Neural cell (in vitro differentiated cells): ENCODE measurements at regions not wholly inside any gene's neighbourhood (a gene's known extent, or its start where the extent isn't known, plus 50 kb on each side); places are given as distances from the start of the nearest gene placed in this dataset.

Experiments
- H2AFZ ChIP-seq: fragments of 200-600, 300-800 bp; sonication (generic), shearing (Covaris generic); 2 replicates; pipeline ENCODE4 v1.6.0; 2014; ENCODE audit warnings: low read depth, mild to moderate bottlenecking, antibody characterized with exemption, low read length, moderate library complexity
- H3F3A ChIP-seq: fragments of 200-600 bp; shearing (Covaris generic); 2 replicates; pipeline ENCODE4 v1.6.1; 2016; ENCODE audit warnings: mild to moderate bottlenecking, moderate library complexity, mixed read lengths, antibody characterized with exemption, low read length; ENCODE audit not compliant: insufficient read depth, poor library complexity, severe bottlenecking
- H3K27ac ChIP-seq: fragments of 200-600, 300-800 bp; sonication (generic), shearing (Covaris generic); 2 replicates; pipeline ENCODE4 v1.5.1; 2014; ENCODE audit warnings: mild to moderate bottlenecking, low read length, moderate library complexity
- H3K27me3 ChIP-seq: fragments of 300-800, 200-600 bp; sonication (generic), shearing (Covaris generic); 2 replicates; pipeline ENCODE4 v1.6.0; 2014; ENCODE audit warnings: mild to moderate bottlenecking, low read depth, low read length, moderate library complexity; ENCODE audit not compliant: insufficient read depth
- H3K36me3 ChIP-seq: fragments of 300-800, 200-600 bp; sonication (generic), shearing (Covaris generic); 2 replicates; pipeline ENCODE4 v1.5.1; 2014; ENCODE audit warnings: mild to moderate bottlenecking, antibody characterized with exemption, low read length, moderate library complexity; ENCODE audit not compliant: insufficient read depth
- H3K4me2 ChIP-seq: fragments of 300-800, 200-600 bp; sonication (generic), shearing (Covaris generic); 2 replicates; pipeline ENCODE4 v1.6.0; 2014; ENCODE audit warnings: mild to moderate bottlenecking, low read length
- H3K4me3 ChIP-seq: fragments of 300-800, 200-600 bp; sonication (generic), shearing (Covaris generic); 2 replicates; pipeline ENCODE4 v1.5.1; 2014; ENCODE audit warnings: mild to moderate bottlenecking, low read length, moderate library complexity
- H3K79me2 ChIP-seq: fragments of 200-600 bp; shearing (Covaris generic); replicated peaks from 2 replicates; pipeline ENCODE4 v1.6.0; 2014; ENCODE audit warnings: mild to moderate bottlenecking, low read length, moderate library complexity; ENCODE audit not compliant: insufficient read depth
- H3K9ac ChIP-seq: fragments of 300-800, 200-600 bp; sonication (generic), shearing (Covaris generic); 2 replicates; pipeline ENCODE4 v1.6.1; 2016; ENCODE audit warnings: mild to moderate bottlenecking, low read length, mixed read lengths
- H3K9me2 ChIP-seq: fragments of 200-600 bp; shearing (Covaris generic); 2 replicates; pipeline ENCODE4 v1.6.1; 2016; ENCODE audit warnings: mild to moderate bottlenecking, low read length, mixed read lengths; ENCODE audit not compliant: insufficient read depth
- H3K9me3 ChIP-seq: fragments of 200-600, 300-800 bp; sonication (generic), shearing (Covaris generic); 2 replicates; pipeline ENCODE4 v1.6.1; 2016; ENCODE audit warnings: mild to moderate bottlenecking, mixed run types, low read length, moderate library complexity, mixed read lengths
- H4K20me1 ChIP-seq: fragments of 200-600 bp; shearing (Covaris generic); 2 replicates; pipeline ENCODE4 v1.6.1; 2016; ENCODE audit warnings: mild to moderate bottlenecking, mixed run types; ENCODE audit not compliant: insufficient read depth
- CTCF ChIP-seq: fragments of 450-650 bp; IDR thresholded peaks from 2 replicates; pipeline ENCODE4 v1.5.1; 2014; ENCODE audit warnings: antibody characterized with exemption, mild to moderate bottlenecking, moderate library complexity; ENCODE audit not compliant: poor library complexity, severe bottlenecking
- EP300 ChIP-seq: fragments of 450-650 bp; conservative IDR thresholded peaks from 2 replicates; pipeline ENCODE4 v1.6.1; 2014; ENCODE audit warnings: antibody characterized with exemption, mild to moderate bottlenecking, moderate library complexity; ENCODE audit not compliant: poor library complexity, severe bottlenecking
- EZH2 ChIP-seq: fragments of 200-600, 300-800 bp; shearing (Covaris generic), sonication (generic); IDR thresholded peaks from 2 replicates; pipeline ENCODE4 v1.6.1; 2014; ENCODE audit warnings: antibody characterized with exemption, low read length, borderline replicate concordance, mild to moderate bottlenecking; ENCODE audit not compliant: insufficient read depth, poor library complexity, severe bottlenecking
- MXI1 ChIP-seq: fragments of 450-650 bp; conservative IDR thresholded peaks from 2 replicates; pipeline ENCODE4 v1.6.1; 2014; ENCODE audit warnings: antibody characterized with exemption, mild to moderate bottlenecking; ENCODE audit not compliant: poor library complexity, severe bottlenecking
- POLR2AphosphoS5 ChIP-seq: IDR thresholded peaks from 2 replicates; pipeline ENCODE4 v1.6.1; 2012
- RAD21 ChIP-seq: fragments of 450-650 bp; conservative IDR thresholded peaks from 2 replicates; pipeline ENCODE4 v1.6.1; 2014; ENCODE audit warnings: antibody characterized with exemption, mild to moderate bottlenecking, moderate library complexity
- REST ChIP-seq: IDR thresholded peaks from 2 replicates; pipeline ENCODE4 v1.6.1; 2012; ENCODE audit warnings: borderline replicate concordance
- SMC3 ChIP-seq: fragments of 450-650 bp; conservative IDR thresholded peaks from 2 replicates; pipeline ENCODE4 v1.6.1; 2014; ENCODE audit warnings: antibody characterized with exemption, mild to moderate bottlenecking, moderate library complexity; ENCODE audit not compliant: poor library complexity
- TAF1 ChIP-seq: IDR thresholded peaks from 2 replicates; pipeline ENCODE4 v1.6.1; 2012; ENCODE audit warnings: low read depth

- no peaks in the 10 kb centered on the region for H3K79me2 ChIP-seq
- no peaks in the 10 kb centered on the region for H4K20me1 ChIP-seq
- no peak overlapping the region for H3K27ac ChIP-seq
- no peak overlapping the region for H3K4me3 ChIP-seq
- TF ChIP-seq TAF1 (no peak), REST (no peak), SMC3 (no peak), EZH2 (no peak), POLR2AphosphoS5 (no peak), CTCF (no peak), RAD21 (no peak), MXI1 (no peak), EP300 (no peak)
- H3K36me3 ChIP-seq: no peaks in the 10 kb centered on the region
- H3K27me3 ChIP-seq: no peaks in the 10 kb centered on the region
- no peak overlapping the region for H3K4me2 ChIP-seq
- no peak overlapping the region for H2AFZ ChIP-seq
- H3K9ac ChIP-seq: no peak overlapping the region
- no peaks in the 10 kb centered on the region for H3F3A ChIP-seq
- H3K9me2 ChIP-seq: no peaks in the 10 kb centered on the region
- H3K9me3 ChIP-seq: no peaks in the 10 kb centered on the region
Observed at GRCh38 chr4:30903502-30904214, 183.5 kb downstream of the PCDH7 start.

GRCh38 chr4:30904215-30904555, 184.0 kb downstream of the PCDH7 start:
- Histone ChIP-seq H3K36me3 (no peaks in the 10 kb centered on the region), H3K79me2 (no peaks in the 10 kb centered on the region), H3K27ac (no peak overlapping the region), H3K9ac (no peak overlapping the region), H4K20me1 (no peaks in the 10 kb centered on the region), H3K27me3 (no peaks in the 10 kb centered on the region), H3F3A (no peaks in the 10 kb centered on the region), H2AFZ (no peak overlapping the region), H3K9me3 (no peaks in the 10 kb centered on the region), H3K9me2 (no peaks in the 10 kb centered on the region), H3K4me2 (no peak overlapping the region), H3K4me3 (no peak overlapping the region)
- no peak for TF ChIP-seq CTCF
- no peak for TF ChIP-seq EP300
- TF ChIP-seq EZH2: no peak
- TF ChIP-seq SMC3: no peak
- no peak for TF ChIP-seq POLR2AphosphoS5
- no peak for TF ChIP-seq RAD21
- TF ChIP-seq REST: no peak
- TF ChIP-seq TAF1: no peak
- TF ChIP-seq MXI1: no peak
